ENCODE measurements at regions not wholly inside any gene's neighbourhood (a gene's known extent, or its start where the extent isn't known, plus 50 kb on each side); places are given as distances from the start of the nearest gene placed in this dataset.
A peak's percentile ranks its signal among the peaks of the same experiment; 100 is the strongest.

GRCh38 chr7:136228171-136228570 lies 251.0 kb upstream of the MTPN start:
- H3K27ac ChIP-seq (ENCODE audit: low read depth in 1 of 3, low read length in 2 of 3): no peak overlapping the region
- FAIRE-seq (no peak), DNase-seq (peak; percentile 1 to 2)
- H3K4me3 ChIP-seq (ENCODE audit: low read depth in 1 of 3, low read length in 3 of 3): no peak overlapping the region
- no peaks in the 10 kb centered on the region for H3K27me3 ChIP-seq (ENCODE audit: control insufficient read depth in 3 of 3, insufficient read depth in 3 of 3, low read length in 3 of 3)
- H3K36me3 ChIP-seq (ENCODE audit: control insufficient read depth in 3 of 3, insufficient read depth in 2 of 3, low read depth in 1 of 3, low read length in 3 of 3): no peaks in the 10 kb centered on the region
- 75 to 87% (median 82%) methylated on average over 3 of the region's 3 CpGs for WGBS, 3 donors
- no peaks in the 10 kb centered on the region for H3K4me1 ChIP-seq (ENCODE audit: control insufficient read depth in 3 of 3, insufficient read depth in 2 of 3, low read depth in 1 of 3, low read length in 2 of 3)
- peaks cover 0 to 2% of the 10 kb centered on the region in 2 donors for H3K9me3 ChIP-seq (ENCODE audit: control insufficient read depth in 2 of 2, insufficient read depth in 1 of 2, low read depth in 1 of 2, low read length in 1 of 2)

GRCh38 chr7:136214356-136214755 lies 237.2 kb upstream of the MTPN start:
- Histone ChIP-seq H3K27me3 (ENCODE audit: control insufficient read depth in 3 of 3, insufficient read depth in 3 of 3, low read length in 3 of 3) (no peaks in the 10 kb centered on the region), H3K36me3 (ENCODE audit: control insufficient read depth in 3 of 3, insufficient read depth in 2 of 3, low read depth in 1 of 3, low read length in 3 of 3) (no peaks in the 10 kb centered on the region), H3K4me1 (ENCODE audit: control insufficient read depth in 3 of 3, insufficient read depth in 2 of 3, low read depth in 1 of 3, low read length in 2 of 3) (no peaks in the 10 kb centered on the region), H3K9me3 (ENCODE audit: control insufficient read depth in 2 of 2, insufficient read depth in 1 of 2, low read depth in 1 of 2, low read length in 1 of 2) (no peaks in the 10 kb centered on the region), H3K27ac (ENCODE audit: low read depth in 1 of 3, low read length in 2 of 3) (no peak overlapping the region), H3K4me3 (ENCODE audit: low read depth in 1 of 3, low read length in 3 of 3) (no peak overlapping the region)
- 32 to 59% (median 55%) methylated on average over 1 of the region's 1 CpG for WGBS, 3 donors
- DNase-seq: no peak
- FAIRE-seq: no peak

- DNase-seq (no peak), FAIRE-seq (no peak)
- no peaks in the 10 kb centered on the region for H3K9me3 ChIP-seq (ENCODE audit: control insufficient read depth in 2 of 2, insufficient read depth in 1 of 2, low read depth in 1 of 2, low read length in 1 of 2)
- no peaks in the 10 kb centered on the region for H3K27me3 ChIP-seq (ENCODE audit: control insufficient read depth in 3 of 3, insufficient read depth in 3 of 3, low read length in 3 of 3)
- no peak overlapping the region for H3K27ac ChIP-seq (ENCODE audit: low read depth in 1 of 3, low read length in 2 of 3)
- no peaks in the 10 kb centered on the region for H3K36me3 ChIP-seq (ENCODE audit: control insufficient read depth in 3 of 3, insufficient read depth in 2 of 3, low read depth in 1 of 3, low read length in 3 of 3)
- H3K4me3 ChIP-seq (ENCODE audit: low read depth in 1 of 3, low read length in 3 of 3): no peak overlapping the region
- H3K4me1 ChIP-seq (ENCODE audit: control insufficient read depth in 3 of 3, insufficient read depth in 2 of 3, low read depth in 1 of 3, low read length in 2 of 3): no peaks in the 10 kb centered on the region
- WGBS, 3 donors: 88 to 91% (median 89%) methylated on average over 12 of the region's 12 CpGs
Measured at GRCh38 chr7:136213012-136213411, 235.9 kb upstream of the MTPN start.

GRCh38 chr7:136210664-136211063 lies 233.5 kb upstream of the MTPN start:
- 53 to 73% (median 65%) methylated on average over 2 of the region's 2 CpGs for WGBS, 3 donors
- DNase-seq (no peak), FAIRE-seq (no peak)
- Histone ChIP-seq H3K27me3 (ENCODE audit: control insufficient read depth in 3 of 3, insufficient read depth in 3 of 3, low read length in 3 of 3) (no peaks in the 10 kb centered on the region), H3K4me1 (ENCODE audit: control insufficient read depth in 3 of 3, insufficient read depth in 2 of 3, low read depth in 1 of 3, low read length in 2 of 3) (no peaks in the 10 kb centered on the region), H3K9me3 (ENCODE audit: control insufficient read depth in 2 of 2, insufficient read depth in 1 of 2, low read depth in 1 of 2, low read length in 1 of 2) (no peaks in the 10 kb centered on the region), H3K27ac (ENCODE audit: low read depth in 1 of 3, low read length in 2 of 3) (no peak overlapping the region), H3K4me3 (ENCODE audit: low read depth in 1 of 3, low read length in 3 of 3) (no peak overlapping the region), H3K36me3 (ENCODE audit: control insufficient read depth in 3 of 3, insufficient read depth in 2 of 3, low read depth in 1 of 3, low read length in 3 of 3) (no peaks in the 10 kb centered on the region)

- FAIRE-seq (no peak), DNase-seq (no peak)
- Histone ChIP-seq H3K27me3 (ENCODE audit: control insufficient read depth in 3 of 3, insufficient read depth in 3 of 3, low read length in 3 of 3) (no peaks in the 10 kb centered on the region), H3K4me3 (ENCODE audit: low read depth in 1 of 3, low read length in 3 of 3) (no peak overlapping the region), H3K36me3 (ENCODE audit: control insufficient read depth in 3 of 3, insufficient read depth in 2 of 3, low read depth in 1 of 3, low read length in 3 of 3) (no peaks in the 10 kb centered on the region), H3K9me3 (ENCODE audit: control insufficient read depth in 2 of 2, insufficient read depth in 1 of 2, low read depth in 1 of 2, low read length in 1 of 2) (no peaks in the 10 kb centered on the region), H3K4me1 (ENCODE audit: control insufficient read depth in 3 of 3, insufficient read depth in 2 of 3, low read depth in 1 of 3, low read length in 2 of 3) (no peaks in the 10 kb centered on the region), H3K27ac (ENCODE audit: low read depth in 1 of 3, low read length in 2 of 3) (no peak overlapping the region)
Measured at GRCh38 chr7:136210079-136210478, 232.9 kb upstream of the MTPN start.

- no peaks in the 10 kb centered on the region for H3K4me1 ChIP-seq (ENCODE audit: control insufficient read depth in 3 of 3, insufficient read depth in 2 of 3, low read depth in 1 of 3, low read length in 2 of 3)
- H3K27ac ChIP-seq (ENCODE audit: low read depth in 1 of 3, low read length in 2 of 3): no peak overlapping the region
- WGBS, 3 donors: 60 to 71% (median 70%) methylated on average over 1 of the region's 1 CpG
- no peak overlapping the region for H3K4me3 ChIP-seq (ENCODE audit: low read depth in 1 of 3, low read length in 3 of 3)
- H3K27me3 ChIP-seq (ENCODE audit: control insufficient read depth in 3 of 3, insufficient read depth in 3 of 3, low read length in 3 of 3): no peaks in the 10 kb centered on the region
- DNase-seq (no peak), FAIRE-seq (no peak)
- no peaks in the 10 kb centered on the region for H3K9me3 ChIP-seq (ENCODE audit: control insufficient read depth in 2 of 2, insufficient read depth in 1 of 2, low read depth in 1 of 2, low read length in 1 of 2)
- H3K36me3 ChIP-seq (ENCODE audit: control insufficient read depth in 3 of 3, insufficient read depth in 2 of 3, low read depth in 1 of 3, low read length in 3 of 3): no peaks in the 10 kb centered on the region
Measured at GRCh38 chr7:136205956-136206355, 228.8 kb upstream of the MTPN start.

- FAIRE-seq (no peak), DNase-seq (no peak)
- Histone ChIP-seq H3K27me3 (ENCODE audit: control insufficient read depth in 3 of 3, insufficient read depth in 3 of 3, low read length in 3 of 3) (no peaks in the 10 kb centered on the region), H3K36me3 (ENCODE audit: control insufficient read depth in 3 of 3, insufficient read depth in 2 of 3, low read depth in 1 of 3, low read length in 3 of 3) (no peaks in the 10 kb centered on the region), H3K27ac (ENCODE audit: low read depth in 1 of 3, low read length in 2 of 3) (no peak overlapping the region), H3K9me3 (ENCODE audit: control insufficient read depth in 2 of 2, insufficient read depth in 1 of 2, low read depth in 1 of 2, low read length in 1 of 2) (peaks cover 0 to 20% of the 10 kb centered on the region in 2 donors), H3K4me3 (ENCODE audit: low read depth in 1 of 3, low read length in 3 of 3) (no peak overlapping the region), H3K4me1 (ENCODE audit: control insufficient read depth in 3 of 3, insufficient read depth in 2 of 3, low read depth in 1 of 3, low read length in 2 of 3) (no peaks in the 10 kb centered on the region)
- 29 to 59% (median 38%) methylated on average over 1 of the region's 1 CpG for WGBS, 3 donors
Measured at GRCh38 chr7:136198168-136198567, 221.0 kb upstream of the MTPN start.

- WGBS, 3 donors: 80 to 90% (median 89%) methylated on average over 1 of the region's 1 CpG
- no peak overlapping the region for H3K27ac ChIP-seq (ENCODE audit: low read depth in 1 of 3, low read length in 2 of 3)
- H3K27me3 ChIP-seq (ENCODE audit: control insufficient read depth in 3 of 3, insufficient read depth in 3 of 3, low read length in 3 of 3): no peaks in the 10 kb centered on the region
- H3K4me3 ChIP-seq (ENCODE audit: low read depth in 1 of 3, low read length in 3 of 3): no peak overlapping the region
- H3K4me1 ChIP-seq (ENCODE audit: control insufficient read depth in 3 of 3, insufficient read depth in 2 of 3, low read depth in 1 of 3, low read length in 2 of 3): no peaks in the 10 kb centered on the region
- H3K9me3 ChIP-seq (ENCODE audit: control insufficient read depth in 2 of 2, insufficient read depth in 1 of 2, low read depth in 1 of 2, low read length in 1 of 2): peaks cover 0 to 22% of the 10 kb centered on the region in 2 donors
- H3K36me3 ChIP-seq (ENCODE audit: control insufficient read depth in 3 of 3, insufficient read depth in 2 of 3, low read depth in 1 of 3, low read length in 3 of 3): no peaks in the 10 kb centered on the region
- no peak for FAIRE-seq
- no peak for DNase-seq
Measured at GRCh38 chr7:136194878-136195277, 217.7 kb upstream of the MTPN start.

GRCh38 chr7:136193940-136194339 lies 216.8 kb upstream of the MTPN start:
- 77 to 89% (median 84%) methylated on average over 6 of the region's 6 CpGs for WGBS, 3 donors
- H3K36me3 ChIP-seq (ENCODE audit: control insufficient read depth in 3 of 3, insufficient read depth in 2 of 3, low read depth in 1 of 3, low read length in 3 of 3): no peaks in the 10 kb centered on the region
- H3K27me3 ChIP-seq (ENCODE audit: control insufficient read depth in 3 of 3, insufficient read depth in 3 of 3, low read length in 3 of 3): no peaks in the 10 kb centered on the region
- peaks cover 0 to 17% of the 10 kb centered on the region in 2 donors for H3K9me3 ChIP-seq (ENCODE audit: control insufficient read depth in 2 of 2, insufficient read depth in 1 of 2, low read depth in 1 of 2, low read length in 1 of 2)
- no peaks in the 10 kb centered on the region for H3K4me1 ChIP-seq (ENCODE audit: control insufficient read depth in 3 of 3, insufficient read depth in 2 of 3, low read depth in 1 of 3, low read length in 2 of 3)
- FAIRE-seq (no peak), DNase-seq (no peak)
- no peak overlapping the region for H3K27ac ChIP-seq (ENCODE audit: low read depth in 1 of 3, low read length in 2 of 3)
- H3K4me3 ChIP-seq (ENCODE audit: low read depth in 1 of 3, low read length in 3 of 3): no peak overlapping the region

Measured in small intestine (tissue), 7 donors.